DMS153 treated with DMSO at 0.1 percent for 48 hours (cell line): ENCODE measurements at regions not wholly inside any gene's neighbourhood (a gene's known extent, or its start where the extent isn't known, plus 50 kb on each side); places are given as distances from the start of the nearest gene placed in this dataset.
"Not testable (repeated sequence)": the region's sequence is repeated elsewhere in the genome, so short reads cannot be mapped to it uniquely, and the experiment has no call there.

Experiments used
- DNase-seq: peaks from one replicate; lab custom pipeline; 2025; ENCODE audit not compliant: unreplicated experiment; lab: John Stamatoyannopoulos, UW

GRCh38 chr4:124133753-124134152 lies 578.8 kb downstream of the ANKRD50 start:
- DNase-seq = no peak

GRCh38 chr4:124135409-124135813 lies 577.1 kb downstream of the ANKRD50 start:
- no peak for DNase-seq

- no peak for DNase-seq
Measured at GRCh38 chr4:124139044-124139443, 573.5 kb downstream of the ANKRD50 start.

- DNase-seq = no peak
Measured at GRCh38 chr4:124143632-124144031, 568.9 kb downstream of the ANKRD50 start.

- peak; percentile 88 for DNase-seq
Measured at GRCh38 chr4:124144238-124144654, 568.3 kb downstream of the ANKRD50 start.

GRCh38 chr4:124146068-124146467 lies 566.5 kb downstream of the ANKRD50 start:
- DNase-seq = no peak

- no peak for DNase-seq
Measured at GRCh38 chr4:124151031-124151430, 561.5 kb downstream of the ANKRD50 start.

GRCh38 chr4:124152132-124152531 lies 560.4 kb downstream of the ANKRD50 start:
- DNase-seq = no peak

- no peak for DNase-seq
Measured at GRCh38 chr4:124155239-124155638, 557.3 kb downstream of the ANKRD50 start.

GRCh38 chr4:124157396-124158083 lies 555.0 kb downstream of the ANKRD50 start:
- no peak for DNase-seq

- DNase-seq = no peak
Measured at GRCh38 chr4:124163401-124163800, 549.1 kb downstream of the ANKRD50 start.

- DNase-seq = no peak
Measured at GRCh38 chr4:124167602-124168001, 544.9 kb downstream of the ANKRD50 start.

GRCh38 chr4:124169524-124169923 lies 543.0 kb downstream of the ANKRD50 start:
- not testable (repeated sequence) for DNase-seq

- no peak for DNase-seq
Measured at GRCh38 chr4:124173912-124174311, 538.6 kb downstream of the ANKRD50 start.

- no peak for DNase-seq
Measured at GRCh38 chr4:124177647-124178425, 534.7 kb downstream of the ANKRD50 start.

- no peak for DNase-seq
Measured at GRCh38 chr4:124178449-124179021, 534.0 kb downstream of the ANKRD50 start.

GRCh38 chr4:124179506-124180186 lies 532.9 kb downstream of the ANKRD50 start:
- no peak for DNase-seq

- DNase-seq = no peak
Measured at GRCh38 chr4:124181039-124181438, 531.5 kb downstream of the ANKRD50 start.

GRCh38 chr4:124183231-124183630 lies 529.3 kb downstream of the ANKRD50 start:
- DNase-seq = no peak

- DNase-seq = no peak
Measured at GRCh38 chr4:124183926-124184325, 528.6 kb downstream of the ANKRD50 start.

- DNase-seq = no peak
Measured at GRCh38 chr4:124184792-124185191, 527.7 kb downstream of the ANKRD50 start.
